ENCODE measurements at regions not wholly inside any gene's neighbourhood (a gene's known extent, or its start where the extent isn't known, plus 50 kb on each side); places are given as distances from the start of the nearest gene placed in this dataset.
"Not testable (repeated sequence)": the region's sequence is repeated elsewhere in the genome, so short reads cannot be mapped to it uniquely, and the experiment has no call there.

- DNase-seq, result no peak
Measured at GRCh38 chr9:117775591-117775990, 71.4 kb downstream of the TLR4 start.

DNA sequence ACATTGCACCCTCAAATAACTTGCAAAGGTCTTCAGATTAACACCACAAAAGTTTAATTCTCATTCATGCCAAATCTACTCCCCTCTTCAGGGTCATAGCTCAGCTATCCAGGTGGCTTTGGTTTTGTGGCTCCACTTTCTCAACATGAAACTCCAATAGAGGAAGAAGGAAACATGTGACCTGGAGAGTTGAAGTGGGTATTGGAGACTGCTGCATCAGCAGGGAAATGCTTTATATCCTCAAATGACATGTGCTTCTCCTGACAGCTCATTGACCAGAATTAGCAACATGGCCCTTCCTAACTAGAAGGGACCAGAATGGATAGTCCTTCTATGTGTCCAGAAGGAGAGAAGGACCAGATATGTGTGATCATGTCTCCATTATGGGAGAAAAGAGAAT lies 73.6 kb downstream of the TLR4 start:
- no peak for DNase-seq

- DNase-seq, result no peak
Measured at GRCh38 chr9:117779760-117780159, 75.6 kb downstream of the TLR4 start.

DNA sequence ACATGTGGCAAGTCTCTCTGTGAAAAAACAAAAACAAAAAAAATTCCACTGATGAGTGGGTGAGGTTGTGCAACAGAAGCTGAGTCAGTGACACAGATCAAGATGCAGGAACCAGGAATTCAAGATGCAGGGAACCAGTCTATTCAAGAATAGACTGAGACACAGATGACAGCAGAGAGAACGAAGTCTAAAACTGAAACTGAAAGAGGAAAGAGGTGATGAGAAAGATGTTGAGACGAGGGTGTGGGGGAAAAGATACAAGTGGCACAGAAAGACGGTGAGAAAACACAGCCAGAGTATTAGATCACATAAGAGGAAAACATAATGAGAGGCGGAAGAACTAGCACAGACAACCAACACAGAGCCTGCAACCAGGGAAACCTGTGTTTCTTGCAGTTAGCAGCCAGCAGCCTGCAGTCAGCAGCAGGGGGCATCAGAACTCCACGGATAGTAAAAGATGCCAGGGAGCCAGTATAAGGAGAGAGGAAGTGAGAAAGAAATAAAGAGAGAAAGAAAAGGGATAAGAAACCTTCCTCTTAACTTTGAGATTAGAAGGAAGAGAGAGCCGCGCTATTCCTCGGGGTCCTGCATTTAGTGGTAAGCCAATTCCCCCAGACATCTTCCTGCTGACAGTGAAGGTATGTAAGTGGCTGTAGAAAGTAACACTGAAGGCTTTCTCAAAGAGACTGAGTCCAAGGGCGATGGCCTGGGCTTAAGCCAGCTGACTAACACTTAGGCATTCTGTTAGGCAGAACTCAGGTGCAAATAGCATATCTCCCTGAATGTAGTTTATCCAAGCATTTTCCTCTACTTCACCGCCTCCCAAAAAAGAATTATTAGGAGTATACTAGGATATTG lies 79.0 kb downstream of the TLR4 start:
- DNase-seq, result peak; percentile 26

GRCh38 chr9:117783828-117784227 lies 79.6 kb downstream of the TLR4 start:
- no peak for DNase-seq

DNA sequence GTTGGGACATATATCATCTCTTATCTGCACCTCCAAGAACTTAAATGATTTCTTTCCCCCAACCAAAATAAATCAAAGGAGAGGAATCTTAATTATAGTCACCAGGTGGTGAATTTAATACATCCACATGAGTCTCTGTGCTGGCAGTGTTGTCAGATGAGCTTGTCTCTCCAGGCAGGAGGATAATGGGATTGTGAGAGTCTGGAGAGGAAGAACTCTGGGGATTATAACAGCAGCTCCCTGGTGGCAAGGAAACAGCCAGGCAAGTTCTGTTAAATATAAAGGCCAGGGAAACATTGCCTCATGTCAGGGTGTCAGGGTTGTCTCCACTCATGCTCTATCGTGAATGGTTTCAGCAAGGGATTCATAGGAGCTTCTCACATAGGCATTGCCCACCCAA lies 80.8 kb downstream of the TLR4 start:
- DNase-seq, result no peak

GRCh38 chr9:117787746-117788145 lies 83.5 kb downstream of the TLR4 start:
- DNase-seq, result no peak

DNA sequence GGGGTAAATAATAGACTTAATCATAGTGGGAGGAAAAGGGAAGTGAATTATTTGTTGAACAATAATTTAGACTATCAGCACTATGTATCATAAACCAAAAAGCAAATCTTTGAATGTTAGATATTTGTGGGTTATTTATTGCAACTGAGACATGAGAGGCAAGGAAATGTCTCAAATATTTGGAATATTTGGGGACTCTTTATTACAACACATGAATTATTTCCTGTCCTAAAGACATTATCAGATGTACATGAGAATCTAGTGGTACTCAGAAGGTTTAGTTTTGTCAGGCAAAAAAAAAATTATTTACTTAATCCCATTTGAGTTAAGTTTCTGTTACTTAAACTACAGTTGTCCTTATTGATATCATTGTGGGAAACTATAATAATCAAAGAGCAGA lies 91.1 kb downstream of the TLR4 start:
- no peak for DNase-seq

- DNase-seq, result no peak
Measured at GRCh38 chr9:117796681-117797080, 92.5 kb downstream of the TLR4 start.

GRCh38 chr9:117800389-117800788 lies 96.2 kb downstream of the TLR4 start:
- no peak for DNase-seq

DNA sequence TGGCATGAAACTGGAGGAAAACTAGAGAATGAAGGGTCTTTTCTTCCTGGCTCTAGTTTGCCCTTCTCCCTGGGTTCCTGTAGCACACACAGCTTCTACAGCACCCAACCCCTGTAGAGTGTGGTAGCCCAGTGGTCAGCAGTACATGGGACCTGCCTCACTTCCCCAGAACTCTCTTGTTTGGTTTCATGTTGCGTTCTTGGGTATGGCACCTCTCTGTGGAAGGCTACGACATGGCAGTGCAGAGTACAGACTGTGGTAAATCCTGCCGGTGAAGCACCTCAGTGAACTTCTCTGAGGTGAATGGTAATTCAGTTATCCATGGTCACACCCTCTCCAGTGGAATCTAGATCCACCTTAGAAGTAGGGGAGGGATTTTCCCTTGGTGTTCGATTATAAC lies 105.5 kb downstream of the TLR4 start:
- no peak for DNase-seq

GRCh38 chr9:117815315-117815714 lies 111.1 kb downstream of the TLR4 start:
- DNase-seq, result no peak

DNA sequence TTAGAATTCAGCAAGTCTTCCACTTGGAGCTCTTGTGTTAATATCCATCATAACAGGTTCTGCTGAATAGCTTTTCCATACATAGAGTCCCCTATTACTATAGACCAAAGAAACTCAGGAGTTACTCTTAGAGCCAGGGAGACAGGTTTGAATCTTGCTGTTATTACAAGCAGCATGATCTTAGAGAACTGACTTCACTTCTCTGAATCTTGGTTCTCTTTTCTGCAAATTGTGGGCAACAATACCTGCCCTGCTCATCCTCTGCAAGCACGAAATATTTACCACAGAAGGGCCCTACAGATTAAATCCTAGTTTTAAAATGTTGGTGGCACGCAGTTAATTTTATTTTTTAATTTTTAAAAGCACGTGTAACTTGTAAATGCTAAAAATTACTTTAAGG lies 111.7 kb downstream of the TLR4 start:
- DNase-seq, result no peak

DNA sequence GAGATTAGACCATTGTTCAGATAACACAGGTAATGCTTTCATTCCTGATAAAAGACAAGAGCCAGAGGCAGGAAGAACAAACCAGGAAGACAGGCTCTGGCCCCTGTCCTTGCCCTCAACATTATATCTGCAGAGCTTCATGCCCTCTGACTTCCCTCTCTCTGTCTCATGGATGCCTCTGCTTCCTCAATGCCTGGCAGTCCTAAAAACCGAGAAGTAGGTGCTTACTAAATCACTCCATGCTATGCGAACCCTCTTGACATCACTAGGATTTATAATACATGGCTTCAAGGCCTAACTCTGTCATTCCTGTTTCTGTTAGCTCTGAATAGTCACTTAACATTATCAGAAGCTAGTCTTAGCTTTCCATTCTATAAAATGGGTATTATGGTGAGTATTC lies 117.8 kb downstream of the TLR4 start:
- DNase-seq, result no peak

- no peak for DNase-seq
Measured at GRCh38 chr9:117823576-117823975, 119.4 kb downstream of the TLR4 start.

- no peak for DNase-seq
Measured at GRCh38 chr9:117825609-117826347, 121.6 kb downstream of the TLR4 start.

DNA sequence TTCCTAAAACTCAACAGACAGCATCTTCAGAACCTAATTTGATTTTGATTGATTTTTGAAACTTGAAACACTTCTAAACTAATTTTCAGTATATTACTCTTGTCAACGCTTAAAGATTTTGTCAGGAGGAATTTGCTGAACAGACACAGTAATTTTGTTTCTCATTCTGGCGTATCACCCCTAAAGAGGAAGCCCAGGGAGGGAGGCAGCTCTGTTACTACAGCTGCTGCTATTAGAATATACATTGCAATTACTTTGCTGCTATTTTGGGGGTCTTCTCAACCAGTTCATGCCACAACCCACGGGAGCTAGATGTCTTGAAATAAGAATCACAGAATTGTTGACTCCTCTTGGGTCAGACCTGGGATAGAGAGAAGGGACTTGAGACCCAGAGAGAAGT lies 122.6 kb downstream of the TLR4 start:
- DNase-seq, result no peak

DNA sequence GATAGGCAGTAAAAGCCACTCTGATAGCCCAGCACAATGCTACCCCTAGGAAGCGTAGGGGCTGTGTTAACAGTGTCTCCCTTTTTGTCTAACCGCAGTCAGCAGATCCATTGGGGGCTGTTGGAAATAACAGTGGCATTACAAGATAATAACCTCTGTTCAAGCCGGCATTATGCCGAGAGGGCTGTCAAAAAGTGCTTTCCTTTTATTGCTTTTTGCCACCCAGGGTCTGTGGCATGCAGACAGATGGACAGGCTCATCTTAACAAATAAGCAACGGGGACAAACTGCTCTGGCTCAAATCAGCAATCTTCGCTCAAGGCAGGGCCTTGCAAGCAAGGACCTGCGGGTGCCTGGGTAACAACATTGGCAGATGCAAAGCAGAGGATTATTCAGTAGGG lies 123.3 kb downstream of the TLR4 start:
- DNase-seq, result no peak

DNA sequence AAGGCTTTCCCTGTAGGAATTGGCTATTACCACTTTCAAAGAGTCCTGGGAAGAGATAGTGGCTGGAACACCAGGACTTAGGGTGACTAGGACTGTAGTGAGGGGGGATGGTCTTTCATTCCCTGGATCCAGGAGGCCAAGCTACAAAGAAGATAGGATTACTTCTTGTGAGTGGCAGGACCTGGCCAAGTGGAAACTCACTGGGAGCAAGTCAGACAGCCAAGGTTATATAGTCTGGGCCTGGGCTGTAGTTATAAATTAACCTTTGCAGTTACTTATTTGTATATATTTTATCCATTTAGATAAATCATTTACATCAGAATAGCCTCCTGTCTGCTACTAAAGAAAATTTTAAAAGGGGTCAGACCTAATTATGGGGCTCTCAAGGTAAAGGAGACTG lies 124.3 kb downstream of the TLR4 start:
- DNase-seq, result no peak

DNA sequence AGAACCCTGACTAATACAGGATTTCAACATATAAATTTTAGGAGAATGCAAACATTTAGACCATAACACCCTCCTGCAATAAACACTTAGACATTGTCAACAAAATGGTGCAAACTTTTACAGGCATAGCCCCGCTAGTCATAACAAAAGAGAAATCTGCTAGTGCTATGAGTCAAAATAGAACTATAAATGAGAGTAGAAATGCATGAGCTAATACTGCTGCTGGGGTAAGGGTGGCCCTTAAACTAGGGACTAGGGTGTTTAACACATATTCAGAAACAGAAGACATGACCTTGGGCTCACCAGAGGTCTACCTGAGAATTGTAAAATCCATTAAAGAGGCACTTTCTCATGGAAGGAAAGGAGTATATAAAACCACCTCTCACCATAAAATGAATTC lies 131.6 kb downstream of the TLR4 start:
- DNase-seq, result no peak

DNA sequence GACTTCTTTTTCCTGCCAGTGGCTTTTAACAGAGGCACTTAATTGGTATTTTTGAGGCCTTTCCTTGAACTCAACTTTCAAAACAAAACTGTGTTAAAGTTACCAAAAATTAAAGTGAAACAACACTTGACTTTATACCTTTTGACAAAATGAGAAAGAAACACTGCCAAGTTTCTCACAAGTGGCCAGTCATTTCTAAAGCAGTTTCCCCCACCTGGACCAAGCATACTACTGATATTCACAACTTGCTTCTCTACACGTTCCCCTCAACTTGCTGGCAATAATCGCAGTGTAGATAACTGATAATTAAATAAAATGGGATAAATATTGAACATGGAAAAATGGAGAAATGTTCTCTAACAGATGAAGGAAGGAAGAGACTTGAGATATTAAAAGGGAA lies 135.7 kb downstream of the TLR4 start:
- no peak for DNase-seq

- DNase-seq, result not testable (repeated sequence)
Measured at GRCh38 chr9:117851836-117852461, 147.7 kb downstream of the TLR4 start.

GRCh38 chr9:117858561-117858960 lies 154.4 kb downstream of the TLR4 start:
- DNase-seq, result no peak

- DNase-seq, result no peak
Measured at GRCh38 chr9:117860849-117861248, 156.6 kb downstream of the TLR4 start.

Measured in GOT3 (cell line).